PC-9 (cell line): ENCODE measurements at regions not wholly inside any gene's neighbourhood (a gene's known extent, or its start where the extent isn't known, plus 50 kb on each side); places are given as distances from the start of the nearest gene placed in this dataset.

Experiments used
- BruUV-seq: library from RNA; stranded (reverse); fragments of 400-500 nt; replicated peaks from 2 replicates; lab custom pipeline; 2021; lab: Mats Ljungman, UMichigan
- CTCF ChIA-PET: fragments of 300-600 bp; sonication (Branson Sonifier 250); formaldehyde crosslinking; loops from one replicate; lab custom pipeline; 2022; ENCODE audit warnings: antibody characterized with exemption; lab: Charles Lee
- POLR2A ChIA-PET: fragments of 300-600 bp; sonication (Branson Sonifier 250); formaldehyde crosslinking; loops from one replicate; lab custom pipeline; 2022; ENCODE audit warnings: antibody characterized with exemption; ENCODE audit not compliant: unreplicated experiment; lab: Charles Lee
- DNase-seq, 2 experiments: peaks; one replicate each; pipeline versions ENCODE4 v3.0.0 to v3.0.0-alpha.2; 2015 to 2022; ENCODE audit warnings: mixed read lengths in 1 of 2
- H2AFZ ChIP-seq: fragments of 200-600 bp; sonication (generic); 2 replicates; pipeline ENCODE4 v1.8.1; 2017; ENCODE audit warnings: antibody characterized with exemption
- H3F3A ChIP-seq: fragments of 200-600 bp; sonication (generic); 2 replicates; pipeline ENCODE4 v1.8.1; 2017; ENCODE audit warnings: antibody characterized with exemption, mild to moderate bottlenecking, low read depth; ENCODE audit not compliant: insufficient read depth
- H3K27ac ChIP-seq: fragments of 200-600 bp; sonication (generic); 2 replicates; pipeline ENCODE4 v1.6.1; 2016; ENCODE audit warnings: mixed run types
- H3K27me3 ChIP-seq: fragments of 200-600 bp; sonication (generic); 2 replicates; pipeline ENCODE4 v1.6.1; 2016; ENCODE audit warnings: low read depth, mixed run types; ENCODE audit not compliant: insufficient read depth
- H3K36me3 ChIP-seq: fragments of 200-600 bp; sonication (generic); 2 replicates; pipeline ENCODE4 v1.6.1; 2016; ENCODE audit warnings: low read depth, mixed run types
- H3K4me1 ChIP-seq: fragments of 200-600 bp; sonication (generic); replicated peaks from 2 replicates; pipeline ENCODE4 v1.6.1; 2016; ENCODE audit warnings: mixed run types; ENCODE audit not compliant: insufficient read depth
- H3K4me2 ChIP-seq: fragments of 200-600 bp; sonication (generic); 2 replicates; pipeline ENCODE4 v1.6.1; 2017; ENCODE audit warnings: mixed run types
- H3K4me3 ChIP-seq: fragments of 200-600 bp; sonication (generic); 2 replicates; pipeline ENCODE4 v1.6.1; 2016; ENCODE audit warnings: mixed run types
- H3K79me2 ChIP-seq: fragments of 200-600 bp; sonication (generic); 2 replicates; pipeline ENCODE4 v1.6.1; 2017; ENCODE audit warnings: low read depth, mixed run types
- H3K9me2 ChIP-seq: fragments of 200-600 bp; sonication (generic); 2 replicates; pipeline ENCODE4 v1.8.1; 2017; ENCODE audit warnings: mild to moderate bottlenecking; ENCODE audit not compliant: insufficient read depth
- H3K9me3 ChIP-seq: fragments of 200-600 bp; sonication (generic); 2 replicates; pipeline ENCODE4 v1.8.1; 2016; ENCODE audit warnings: low read depth; ENCODE audit not compliant: insufficient read depth
- H4K20me1 ChIP-seq: fragments of 200-600 bp; sonication (generic); 2 replicates; pipeline ENCODE4 v1.8.1; 2017; ENCODE audit not compliant: insufficient read depth
- CTCF ChIP-seq: fragments of 200-600 bp; sonication (generic); conservative IDR thresholded peaks from 2 replicates; pipeline ENCODE4 v1.6.1; 2017; ENCODE audit warnings: mixed run types, antibody characterized with exemption, mild to moderate bottlenecking, moderate library complexity
- EZH2 ChIP-seq: fragments of 200-600 bp; sonication (generic); IDR thresholded peaks from 2 replicates; pipeline ENCODE4 v1.8.0; 2017; ENCODE audit warnings: antibody characterized with exemption, low read depth
- intact Hi-C: fragments of 100-400 bp; cut with micrococcal nuclease; formaldehyde crosslinking; loops from one replicate; pipeline ENCODE4 v1.10.0; 2022; ENCODE audit not compliant: unreplicated experiment

GRCh38 chr18:37964885-37965571, 399.4 kb upstream of the CELF4 start:
- Histone ChIP-seq H4K20me1 (no peaks in the 10 kb centered on the region), H3K4me2 (no peak overlapping the region), H3K36me3 (no peaks in the 10 kb centered on the region), H3K9me3 (no peaks in the 10 kb centered on the region), H3F3A (no peaks in the 10 kb centered on the region), H3K9me2 (no peaks in the 10 kb centered on the region), H3K79me2 (no peaks in the 10 kb centered on the region), H3K27me3 (no peaks in the 10 kb centered on the region), H3K4me1 (no peaks in the 10 kb centered on the region), H3K4me3 (no peak overlapping the region), H2AFZ (no peak overlapping the region), H3K27ac (no peak overlapping the region)
- ChIA-PET POLR2A (no interaction called here), CTCF (no interaction called here)
- intact Hi-C loops, result no loop called here
- TF ChIP-seq CTCF (no peak), EZH2 (no peak)
- BruUV-seq, result no TSS peak
- DNase-seq, result no peak

- no peak overlapping the region for H2AFZ ChIP-seq
- ChIA-PET POLR2A (no interaction called here), CTCF (no interaction called here)
- H3F3A ChIP-seq, result no peaks in the 10 kb centered on the region
- H3K4me2 ChIP-seq, result no peak overlapping the region
- H3K27me3 ChIP-seq, result no peaks in the 10 kb centered on the region
- H3K9me2 ChIP-seq, result no peaks in the 10 kb centered on the region
- DNase-seq, result no peak
- no peaks in the 10 kb centered on the region for H3K79me2 ChIP-seq
- H3K36me3 ChIP-seq, result no peaks in the 10 kb centered on the region
- no peak overlapping the region for H3K27ac ChIP-seq
- no peaks in the 10 kb centered on the region for H4K20me1 ChIP-seq
- TF ChIP-seq EZH2, result no peak
- TF ChIP-seq CTCF, result no peak
- H3K4me1 ChIP-seq, result no peaks in the 10 kb centered on the region
- intact Hi-C loops, result no loop called here
- no peak overlapping the region for H3K4me3 ChIP-seq
- no peaks in the 10 kb centered on the region for H3K9me3 ChIP-seq
- no TSS peak for BruUV-seq
These were observed 398.2 kb upstream of the CELF4 start for GRCh38 chr18:37963837-37964236.

GRCh38 chr18:37962316-37962966, 396.8 kb upstream of the CELF4 start:
- no peaks in the 10 kb centered on the region for H4K20me1 ChIP-seq
- no peak overlapping the region for H3K4me3 ChIP-seq
- intact Hi-C loops, result no loop called here
- TF ChIP-seq CTCF (no peak), EZH2 (no peak)
- ChIA-PET CTCF (no interaction called here), POLR2A (no interaction called here)
- H3K79me2 ChIP-seq, result no peaks in the 10 kb centered on the region
- H3K9me2 ChIP-seq, result no peaks in the 10 kb centered on the region
- no peaks in the 10 kb centered on the region for H3F3A ChIP-seq
- H3K4me2 ChIP-seq, result no peak overlapping the region
- BruUV-seq, result no TSS peak
- no peaks in the 10 kb centered on the region for H3K36me3 ChIP-seq
- DNase-seq, result no peak
- no peaks in the 10 kb centered on the region for H3K4me1 ChIP-seq
- no peaks in the 10 kb centered on the region for H3K9me3 ChIP-seq
- no peaks in the 10 kb centered on the region for H3K27me3 ChIP-seq
- H3K27ac ChIP-seq, result no peak overlapping the region
- H2AFZ ChIP-seq, result no peak overlapping the region
